ENCODE measurements at regions not wholly inside any gene's neighbourhood (a gene's known extent, or its start where the extent isn't known, plus 50 kb on each side); places are given as distances from the start of the nearest gene placed in this dataset.
A peak's percentile ranks its signal among the peaks of the same experiment; 100 is the strongest.

- no peak for DNase-seq
- H3K27me3 ChIP-seq (ENCODE audit: control insufficient read depth, insufficient read depth, low read length): no peaks in the 10 kb centered on the region
- H3K4me3 ChIP-seq (ENCODE audit: low read length): no peak overlapping the region
- H3K4me1 ChIP-seq (ENCODE audit: control insufficient read depth, insufficient read depth, low read length): no peaks in the 10 kb centered on the region
- no peaks in the 10 kb centered on the region for H3K9me3 ChIP-seq (replicated peaks; ENCODE audit: control insufficient read depth, low read depth, low read length)
- no peak overlapping the region for H3K27ac ChIP-seq (ENCODE audit: low read length)
- no peaks in the 10 kb centered on the region for H3K36me3 ChIP-seq (ENCODE audit: control insufficient read depth, insufficient read depth, low read length)
- WGBS (ENCODE audit: insufficient coverage): 64% methylated on average over 2 of the region's 9 CpGs
These were observed 139.9 kb downstream of the CXCL12 start for GRCh38 chr10:44244745-44245600.

- Histone ChIP-seq H3K9me3 (replicated peaks; ENCODE audit: control insufficient read depth, low read depth, low read length) (no peaks in the 10 kb centered on the region), H3K27ac (ENCODE audit: low read length) (no peak overlapping the region), H3K4me1 (ENCODE audit: control insufficient read depth, insufficient read depth, low read length) (no peaks in the 10 kb centered on the region), H3K36me3 (ENCODE audit: control insufficient read depth, insufficient read depth, low read length) (no peaks in the 10 kb centered on the region), H3K4me3 (ENCODE audit: low read length) (no peak overlapping the region), H3K27me3 (ENCODE audit: control insufficient read depth, insufficient read depth, low read length) (no peaks in the 10 kb centered on the region)
- no peak for DNase-seq
- 47% methylated on average over 2 of the region's 7 CpGs for WGBS (ENCODE audit: insufficient coverage)
These were observed 140.9 kb downstream of the CXCL12 start for GRCh38 chr10:44243851-44244510.

GRCh38 chr10:44242826-44243225 lies 142.1 kb downstream of the CXCL12 start:
- H3K27me3 ChIP-seq (ENCODE audit: control insufficient read depth, insufficient read depth, low read length): no peaks in the 10 kb centered on the region
- no peak overlapping the region for H3K27ac ChIP-seq (ENCODE audit: low read length)
- no peaks in the 10 kb centered on the region for H3K4me1 ChIP-seq (ENCODE audit: control insufficient read depth, insufficient read depth, low read length)
- no peaks in the 10 kb centered on the region for H3K36me3 ChIP-seq (ENCODE audit: control insufficient read depth, insufficient read depth, low read length)
- H3K4me3 ChIP-seq (ENCODE audit: low read length): no peak overlapping the region
- WGBS (ENCODE audit: insufficient coverage): 92% methylated on average over 3 of the region's 3 CpGs
- no peaks in the 10 kb centered on the region for H3K9me3 ChIP-seq (replicated peaks; ENCODE audit: control insufficient read depth, low read depth, low read length)
- DNase-seq: no peak

GRCh38 chr10:44242091-44242490 lies 142.8 kb downstream of the CXCL12 start:
- no peak for DNase-seq
- no peaks in the 10 kb centered on the region for H3K27me3 ChIP-seq (ENCODE audit: control insufficient read depth, insufficient read depth, low read length)
- WGBS (ENCODE audit: insufficient coverage): 43% methylated on average over 1 of the region's 2 CpGs
- no peaks in the 10 kb centered on the region for H3K9me3 ChIP-seq (replicated peaks; ENCODE audit: control insufficient read depth, low read depth, low read length)
- H3K4me1 ChIP-seq (ENCODE audit: control insufficient read depth, insufficient read depth, low read length): no peaks in the 10 kb centered on the region
- H3K27ac ChIP-seq (ENCODE audit: low read length): no peak overlapping the region
- H3K36me3 ChIP-seq (ENCODE audit: control insufficient read depth, insufficient read depth, low read length): no peaks in the 10 kb centered on the region
- no peak overlapping the region for H3K4me3 ChIP-seq (ENCODE audit: low read length)

GRCh38 chr10:44240584-44241205 lies 144.2 kb downstream of the CXCL12 start:
- no peaks in the 10 kb centered on the region for H3K9me3 ChIP-seq (replicated peaks; ENCODE audit: control insufficient read depth, low read depth, low read length)
- DNase-seq: no peak
- WGBS (ENCODE audit: insufficient coverage): no CpG with 5 or more reads among the region's 6 CpGs

GRCh38 chr10:44238212-44238611 lies 146.7 kb downstream of the CXCL12 start:
- H3K27ac ChIP-seq (ENCODE audit: low read length): no peak overlapping the region
- no peak for DNase-seq
- 75% methylated on average over 1 of the region's 3 CpGs for WGBS (ENCODE audit: insufficient coverage)
- peaks cover 14% of the 10 kb centered on the region for H3K4me1 ChIP-seq (ENCODE audit: control insufficient read depth, insufficient read depth, low read length)
- no peaks in the 10 kb centered on the region for H3K9me3 ChIP-seq (replicated peaks; ENCODE audit: control insufficient read depth, low read depth, low read length)
- H3K36me3 ChIP-seq (ENCODE audit: control insufficient read depth, insufficient read depth, low read length): no peaks in the 10 kb centered on the region
- no peak overlapping the region for H3K4me3 ChIP-seq (ENCODE audit: low read length)
- no peaks in the 10 kb centered on the region for H3K27me3 ChIP-seq (ENCODE audit: control insufficient read depth, insufficient read depth, low read length)

More at GRCh38 chr10:44240584-44241205, 144.2 kb downstream of the CXCL12 start:
- H3K36me3 ChIP-seq (ENCODE audit: control insufficient read depth, insufficient read depth, low read length): no peaks in the 10 kb centered on the region
- no peak overlapping the region for H3K27ac ChIP-seq (ENCODE audit: low read length)
- no peak overlapping the region for H3K4me3 ChIP-seq (ENCODE audit: low read length)
- no peaks in the 10 kb centered on the region for H3K27me3 ChIP-seq (ENCODE audit: control insufficient read depth, insufficient read depth, low read length)
- no peaks in the 10 kb centered on the region for H3K4me1 ChIP-seq (ENCODE audit: control insufficient read depth, insufficient read depth, low read length)

GRCh38 chr10:44237364-44238049 lies 147.4 kb downstream of the CXCL12 start:
- H3K36me3 ChIP-seq (ENCODE audit: control insufficient read depth, insufficient read depth, low read length): no peaks in the 10 kb centered on the region

GRCh38 chr10:44235363-44235762 lies 149.5 kb downstream of the CXCL12 start:
- Histone ChIP-seq H3K27ac (ENCODE audit: low read length) (no peak overlapping the region), H3K27me3 (ENCODE audit: control insufficient read depth, insufficient read depth, low read length) (no peaks in the 10 kb centered on the region), H3K36me3 (ENCODE audit: control insufficient read depth, insufficient read depth, low read length) (no peaks in the 10 kb centered on the region), H3K4me1 (ENCODE audit: control insufficient read depth, insufficient read depth, low read length) (peaks cover 16% of the 10 kb centered on the region), H3K4me3 (ENCODE audit: low read length) (no peak overlapping the region), H3K9me3 (replicated peaks; ENCODE audit: control insufficient read depth, low read depth, low read length) (no peaks in the 10 kb centered on the region)
- 98% methylated on average over 4 of the region's 5 CpGs for WGBS (ENCODE audit: insufficient coverage)
- DNase-seq: no peak

More at GRCh38 chr10:44237364-44238049, 147.4 kb downstream of the CXCL12 start:
- DNase-seq: no peak
- Histone ChIP-seq H3K9me3 (replicated peaks; ENCODE audit: control insufficient read depth, low read depth, low read length) (no peaks in the 10 kb centered on the region), H3K4me3 (ENCODE audit: low read length) (no peak overlapping the region), H3K4me1 (ENCODE audit: control insufficient read depth, insufficient read depth, low read length) (peaks cover 16% of the 10 kb centered on the region), H3K27ac (ENCODE audit: low read length) (no peak overlapping the region), H3K27me3 (ENCODE audit: control insufficient read depth, insufficient read depth, low read length) (no peaks in the 10 kb centered on the region)
- no CpG with 5 or more reads among the region's 1 CpG for WGBS (ENCODE audit: insufficient coverage)

- 38% methylated on average over 1 of the region's 3 CpGs for WGBS (ENCODE audit: insufficient coverage)
- Histone ChIP-seq H3K9me3 (replicated peaks; ENCODE audit: control insufficient read depth, low read depth, low read length) (no peaks in the 10 kb centered on the region), H3K27me3 (ENCODE audit: control insufficient read depth, insufficient read depth, low read length) (no peaks in the 10 kb centered on the region), H3K27ac (ENCODE audit: low read length) (no peak overlapping the region), H3K4me1 (ENCODE audit: control insufficient read depth, insufficient read depth, low read length) (peaks cover 16% of the 10 kb centered on the region), H3K4me3 (ENCODE audit: low read length) (no peak overlapping the region), H3K36me3 (ENCODE audit: control insufficient read depth, insufficient read depth, low read length) (no peaks in the 10 kb centered on the region)
- DNase-seq: peak; percentile 68
These were observed 150.4 kb downstream of the CXCL12 start for GRCh38 chr10:44234483-44234875.

Measured in muscle of leg (tissue), 3 donors.